HL-60 (cell line): ENCODE measurements at regions not wholly inside any gene's neighbourhood (a gene's known extent, or its start where the extent isn't known, plus 50 kb on each side); places are given as distances from the start of the nearest gene placed in this dataset.

Source experiments
- CTCF ChIP-seq: IDR thresholded peaks from one replicate; pipeline ENCODE4 v1.5.1; 2011; ENCODE audit warnings: low read length, control low read depth, inconsistent platforms; ENCODE audit not compliant: insufficient read depth
- GABPA ChIP-seq: IDR thresholded peaks from 2 replicates; pipeline ENCODE4 v1.6.1; 2012; ENCODE audit warnings: low read depth
- POLR2AphosphoS5 ChIP-seq: IDR thresholded peaks from 2 replicates; pipeline ENCODE4 v1.6.1; 2012; ENCODE audit warnings: low read depth
- REST ChIP-seq: IDR thresholded peaks from 2 replicates; pipeline ENCODE4 v1.6.1; 2012; ENCODE audit warnings: low read depth; ENCODE audit not compliant: insufficient replicate concordance
- SPI1 ChIP-seq: IDR thresholded peaks from 2 replicates; pipeline ENCODE4 v1.6.1; 2012; ENCODE audit warnings: low read depth, mild to moderate bottlenecking, borderline replicate concordance

GRCh38 chr1:214126697-214127146 is 138.9 kb downstream of the PROX1 start:
- TF ChIP-seq CTCF: no peak
- no peak for TF ChIP-seq GABPA
- no peak for TF ChIP-seq POLR2AphosphoS5
- no peak for TF ChIP-seq REST
- TF ChIP-seq SPI1: no peak
